ENCODE measurements at regions not wholly inside any gene's neighbourhood (a gene's known extent, or its start where the extent isn't known, plus 50 kb on each side); places are given as distances from the start of the nearest gene placed in this dataset.

DNA sequence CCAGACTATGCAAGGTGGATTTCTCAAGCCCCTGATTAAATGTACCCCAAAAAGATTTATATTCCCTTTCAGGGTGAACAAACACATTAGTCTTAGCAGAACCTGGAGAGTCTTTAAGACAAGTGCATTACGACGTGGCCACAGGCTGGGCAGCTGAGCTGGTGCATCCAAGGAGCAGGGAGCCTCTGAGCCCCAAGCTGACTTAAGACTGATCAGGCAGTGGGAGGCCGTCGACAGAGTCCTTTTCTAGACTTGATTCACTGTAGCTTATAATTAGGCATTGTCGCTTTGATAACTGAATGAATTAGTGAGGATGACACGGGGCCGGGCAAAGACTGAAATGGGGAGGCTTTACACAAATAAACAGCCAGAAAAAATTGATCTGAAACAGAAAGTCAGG is 353.2 kb downstream of the GPAM start:
- no peak for DNase-seq (ENCODE audit: low read depth)

DNA sequence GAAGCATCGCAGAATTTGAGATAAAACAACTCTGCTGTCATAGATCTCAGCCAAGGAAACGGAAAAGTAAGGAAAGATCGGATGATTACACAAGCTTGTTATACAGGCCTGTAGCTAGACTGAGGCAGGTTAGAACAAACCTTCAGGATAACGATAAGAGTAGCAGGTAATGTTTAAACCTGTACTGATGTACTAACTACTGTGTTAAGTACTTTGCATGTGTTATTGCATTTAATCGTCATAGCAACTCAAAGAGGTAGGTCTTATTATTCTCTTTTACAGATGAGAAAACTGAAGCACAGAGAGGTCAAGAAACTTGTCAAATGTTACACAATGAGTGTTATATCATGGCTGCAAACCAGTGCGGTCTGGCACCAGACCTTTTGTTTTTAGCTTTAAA is 352.5 kb downstream of the GPAM start:
- DNase-seq (ENCODE audit: low read depth), result no peak

DNA sequence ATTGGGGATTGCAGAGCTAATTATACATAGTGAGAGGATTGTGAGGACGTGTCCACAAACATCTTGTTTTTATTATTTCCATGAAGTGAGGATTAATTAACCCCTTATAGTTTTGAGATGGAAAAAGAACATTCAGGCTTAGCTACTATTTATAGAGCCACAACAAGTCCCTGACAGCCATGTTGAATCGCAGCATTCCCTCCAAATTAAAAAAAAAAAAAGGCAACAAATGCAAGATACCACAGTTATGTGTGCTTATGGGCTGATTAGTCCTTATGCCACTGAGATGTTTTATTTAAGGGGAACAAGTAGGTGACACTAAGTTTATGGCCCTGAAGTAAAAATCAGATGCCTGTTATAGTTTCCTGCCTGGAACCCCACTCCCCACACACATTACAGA is 350.3 kb downstream of the GPAM start:
- no peak for DNase-seq (ENCODE audit: low read depth)

DNA sequence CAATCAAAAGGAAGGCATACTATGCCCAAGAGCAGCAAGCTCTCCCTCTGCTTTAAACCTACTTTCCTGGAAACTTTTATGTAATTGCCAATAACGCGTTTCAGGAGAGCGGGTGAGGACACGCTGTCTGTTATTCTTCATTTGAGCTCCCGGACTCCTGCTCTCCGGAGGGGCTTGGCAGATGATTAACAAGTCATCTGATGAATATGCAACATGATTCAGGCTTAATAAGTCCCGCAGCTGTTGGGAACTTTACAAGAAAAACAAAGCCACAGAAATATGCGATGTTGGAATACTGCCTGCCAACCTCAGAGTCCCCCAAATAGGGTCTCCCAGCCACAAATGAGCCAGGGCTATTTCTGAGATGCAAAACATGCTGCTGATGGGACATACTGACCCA is 348.0 kb downstream of the GPAM start:
- no peak for DNase-seq (ENCODE audit: low read depth)

DNA sequence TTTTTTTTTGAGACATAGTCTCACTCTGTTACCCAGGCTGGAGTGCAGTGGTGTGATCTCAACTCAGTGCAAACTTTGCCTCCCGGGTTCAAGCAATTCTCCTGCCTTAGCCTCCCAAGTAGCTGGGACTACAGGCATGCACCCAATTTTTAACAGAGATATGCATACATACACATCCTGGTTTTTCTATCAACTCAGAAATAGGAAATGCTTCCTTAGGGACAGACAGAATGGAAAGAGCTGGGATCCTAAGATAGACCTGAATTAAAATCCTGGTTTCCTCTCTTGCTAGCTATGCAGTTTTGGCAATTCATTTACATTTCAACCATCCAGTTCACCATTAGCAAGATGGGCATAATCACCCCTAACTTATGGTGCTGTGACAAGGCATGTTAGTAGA is 347.5 kb downstream of the GPAM start:
- no peak for DNase-seq (ENCODE audit: low read depth)

DNA sequence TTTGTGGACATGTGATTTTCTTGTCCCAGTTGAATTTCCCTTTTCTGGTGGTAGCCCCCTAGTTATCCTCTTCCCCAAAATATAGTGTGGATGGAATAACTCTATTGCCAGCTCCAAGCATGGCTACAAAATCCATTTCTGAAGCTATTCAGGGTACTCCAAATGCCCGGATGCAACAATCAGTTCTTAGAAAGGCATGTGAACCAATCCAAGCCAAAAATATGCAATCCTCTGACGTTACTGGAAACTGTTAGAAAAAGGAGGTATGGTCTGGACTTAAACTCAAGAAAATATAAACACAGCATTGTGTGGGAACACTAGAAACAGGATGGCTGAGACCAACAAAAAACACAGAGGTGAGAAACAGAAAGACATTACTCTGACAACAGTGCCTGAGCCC is 347.0 kb downstream of the GPAM start:
- DNase-seq (ENCODE audit: low read depth), result no peak

DNA sequence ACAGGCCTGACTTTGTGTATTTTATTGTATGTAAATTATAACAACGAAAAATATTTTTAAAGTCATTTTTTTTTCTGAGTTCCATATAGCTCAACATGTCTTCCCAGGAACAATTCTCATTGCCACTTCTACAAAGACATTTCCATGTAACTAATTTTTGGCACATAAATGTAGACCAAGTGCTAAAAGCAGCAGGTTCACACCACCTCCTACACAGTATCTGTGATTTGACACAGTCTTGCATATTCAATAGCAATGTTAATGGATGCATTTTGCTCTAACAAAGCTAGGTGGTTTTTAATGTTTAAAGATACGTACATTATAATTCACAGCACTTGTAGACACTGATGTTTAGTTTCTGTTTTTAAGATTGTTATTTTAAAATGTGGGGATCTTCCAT is 346.5 kb downstream of the GPAM start:
- no peak for DNase-seq (ENCODE audit: low read depth)

DNA sequence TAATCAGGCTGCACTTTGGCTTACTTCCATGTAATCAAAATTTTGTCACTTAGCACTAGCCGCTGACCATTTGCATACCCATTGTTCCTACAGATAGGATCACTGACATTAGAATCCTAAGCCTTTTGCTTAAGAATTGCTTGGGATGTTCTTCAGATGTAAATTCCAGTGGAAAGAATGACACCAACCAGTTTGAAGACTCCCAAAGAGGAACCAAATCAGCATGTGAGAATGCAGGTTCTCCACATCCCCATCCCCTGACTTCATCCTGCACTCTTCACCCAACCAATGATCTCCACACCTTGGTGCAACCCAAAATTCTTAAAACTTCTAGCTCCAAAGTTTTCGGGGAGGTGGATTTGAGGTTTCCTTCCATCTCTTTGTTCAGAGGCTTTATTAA is 345.6 kb downstream of the GPAM start:
- no peak for DNase-seq (ENCODE audit: low read depth)

DNA sequence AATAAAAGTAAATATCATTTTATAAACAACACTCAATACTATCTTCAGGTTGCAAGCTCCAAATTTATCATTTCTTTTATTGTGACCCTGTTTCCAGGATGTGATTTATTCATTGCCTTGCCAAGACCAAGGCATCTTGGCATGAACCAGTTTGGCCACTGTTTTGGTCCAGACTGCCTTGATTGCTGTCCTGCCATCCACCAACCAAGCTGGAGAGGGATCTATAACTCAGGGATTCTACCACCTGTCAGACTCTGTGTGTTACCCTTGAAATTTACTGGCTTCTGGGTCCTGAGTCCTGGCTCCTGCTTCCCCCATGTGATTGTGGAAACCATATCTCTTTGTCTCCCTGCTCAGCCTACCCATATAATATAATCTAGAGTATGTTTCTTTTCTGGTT is 343.0 kb downstream of the GPAM start:
- DNase-seq (ENCODE audit: low read depth), result no peak

DNA sequence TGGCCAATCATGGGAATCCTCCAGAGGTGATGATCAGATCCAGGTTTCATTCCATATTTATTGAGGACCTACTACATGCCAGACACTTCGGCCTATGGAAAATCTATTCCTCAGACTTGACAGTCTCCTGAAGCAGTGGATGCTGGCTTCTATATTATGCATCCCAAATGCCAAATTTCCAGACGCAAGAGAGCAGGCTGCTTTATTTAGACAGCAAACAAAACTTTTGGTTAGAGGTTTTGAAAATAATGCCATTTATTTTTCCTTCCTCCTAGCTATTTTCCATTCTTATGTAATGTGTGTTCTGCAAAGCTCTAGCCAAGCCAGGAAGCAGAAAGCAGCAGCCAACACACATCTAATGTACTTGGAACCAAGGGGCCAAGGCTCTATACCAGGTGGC is 330.8 kb downstream of the GPAM start:
- no peak for DNase-seq (ENCODE audit: low read depth)

DNA sequence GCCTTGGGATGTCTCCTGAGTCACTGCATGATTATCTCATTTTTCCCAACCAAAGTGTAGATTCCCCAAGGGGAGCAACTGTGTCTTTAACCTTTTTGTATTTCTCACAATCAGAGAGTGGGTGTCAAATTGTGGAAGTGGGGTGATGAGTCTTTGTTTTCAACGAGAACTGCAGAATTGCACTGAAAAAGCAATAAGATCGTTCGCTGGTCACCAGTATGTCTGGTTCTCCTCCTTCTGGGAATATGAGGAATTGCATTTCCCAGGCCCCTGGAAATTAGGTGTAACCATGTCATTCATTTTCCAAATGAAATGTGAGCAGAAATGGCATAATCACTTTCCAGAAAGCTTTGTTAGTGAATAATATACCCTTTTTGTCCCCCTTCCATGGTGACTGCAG is 326.9 kb downstream of the GPAM start:
- DNase-seq (ENCODE audit: low read depth), result no peak

DNA sequence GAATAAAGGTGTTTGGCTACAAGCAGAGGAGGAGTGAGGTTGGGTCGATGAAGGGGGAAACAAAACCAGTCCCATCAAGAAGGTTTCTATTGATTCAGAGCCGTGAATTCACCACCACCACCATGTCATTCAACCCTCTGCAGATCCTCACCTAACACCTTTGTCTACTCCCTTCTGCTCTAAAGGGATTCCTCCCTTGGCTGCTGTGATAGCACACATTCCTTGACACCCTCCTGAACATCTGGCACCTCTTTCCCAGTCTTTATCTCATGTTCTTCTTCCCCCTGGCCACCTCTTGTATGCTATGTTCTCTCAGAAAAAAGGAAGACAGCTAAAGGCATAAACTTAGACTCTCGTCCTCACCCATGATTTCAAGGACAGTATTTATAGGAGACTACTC is 318.0 kb downstream of the GPAM start:
- no peak for DNase-seq (ENCODE audit: low read depth)

DNA sequence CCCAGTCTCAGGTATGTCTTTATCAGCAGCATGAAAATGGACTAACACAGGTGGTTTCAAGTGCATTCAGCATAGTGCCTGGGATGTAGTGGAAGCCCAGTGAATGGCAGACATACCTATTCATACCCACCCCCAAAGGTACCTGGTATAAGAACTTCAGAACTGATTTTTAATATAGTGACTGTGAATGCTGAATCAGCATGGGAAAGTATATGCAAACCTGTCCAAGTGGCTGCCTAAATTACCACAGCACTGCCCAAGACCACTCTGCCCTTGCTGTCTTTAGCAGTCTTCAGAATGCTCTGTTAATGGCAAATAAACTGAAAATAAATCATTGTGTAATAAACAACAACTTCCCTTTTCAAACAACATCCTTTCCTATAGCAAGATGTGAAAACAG is 312.1 kb downstream of the GPAM start:
- no peak for DNase-seq (ENCODE audit: low read depth)

DNA sequence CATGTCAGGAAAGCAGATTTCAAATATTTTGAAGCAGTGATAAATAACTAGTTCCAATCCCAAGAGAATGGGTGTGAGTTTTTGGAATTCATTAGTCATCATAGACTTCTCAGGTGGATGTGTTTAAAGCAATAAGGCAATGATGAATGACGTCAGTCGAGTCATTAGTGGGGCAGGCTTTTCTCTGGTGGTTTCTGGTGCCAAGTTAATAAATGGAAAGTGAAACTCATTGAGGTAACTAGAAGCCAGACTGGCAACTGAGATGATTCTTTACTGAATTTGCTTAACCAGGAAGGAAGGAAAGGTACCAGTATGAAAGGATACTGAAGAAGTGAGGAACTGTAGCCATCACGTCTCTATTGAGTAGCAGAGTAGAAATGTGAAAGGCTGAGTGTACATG is 311.0 kb downstream of the GPAM start:
- DNase-seq (ENCODE audit: low read depth), result no peak

DNA sequence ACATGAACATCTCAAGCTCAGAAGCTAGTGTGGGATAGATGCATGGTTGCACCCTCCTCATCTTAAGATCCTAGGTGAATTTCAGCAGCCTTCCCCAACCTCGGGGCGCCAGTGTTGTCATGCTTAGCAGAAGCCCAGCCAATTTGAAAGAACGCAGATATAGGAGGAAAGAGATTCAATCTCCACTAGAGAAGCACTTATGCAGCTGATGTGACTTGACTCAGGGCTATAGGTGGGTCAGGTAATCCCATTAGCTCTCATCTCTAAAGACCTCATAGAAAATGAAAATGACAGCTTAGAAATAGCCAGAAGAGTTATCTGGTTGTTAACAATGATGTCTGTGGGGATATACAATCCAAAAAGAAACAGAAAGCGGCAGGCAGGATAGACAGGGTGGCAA is 310.5 kb downstream of the GPAM start:
- DNase-seq (ENCODE audit: low read depth), result no peak

DNA sequence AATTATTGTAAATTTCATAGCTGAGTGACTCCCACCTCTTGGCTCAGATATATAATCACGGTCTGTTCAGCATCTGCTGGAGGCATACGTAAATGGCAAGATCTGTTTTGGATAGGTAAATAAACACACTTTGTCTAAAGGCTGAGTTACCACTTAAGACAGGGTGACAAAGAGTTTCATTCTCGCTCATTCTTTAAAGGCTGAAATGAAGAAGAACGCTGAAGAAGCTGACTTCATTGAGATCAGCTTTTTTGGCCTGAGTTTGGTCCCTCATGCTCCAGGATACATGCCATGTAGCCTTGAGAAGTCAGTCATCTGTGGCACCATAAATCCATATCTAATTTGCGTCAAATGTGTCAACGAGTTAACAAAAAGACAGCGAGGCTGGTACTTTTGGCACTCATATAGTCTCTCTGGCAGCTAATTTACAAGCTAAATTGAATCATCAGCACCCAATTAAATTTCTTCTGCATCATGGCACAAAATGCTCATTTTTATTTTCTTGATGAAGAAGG is 309.9 kb downstream of the GPAM start:
- no peak for DNase-seq (ENCODE audit: low read depth)

DNA sequence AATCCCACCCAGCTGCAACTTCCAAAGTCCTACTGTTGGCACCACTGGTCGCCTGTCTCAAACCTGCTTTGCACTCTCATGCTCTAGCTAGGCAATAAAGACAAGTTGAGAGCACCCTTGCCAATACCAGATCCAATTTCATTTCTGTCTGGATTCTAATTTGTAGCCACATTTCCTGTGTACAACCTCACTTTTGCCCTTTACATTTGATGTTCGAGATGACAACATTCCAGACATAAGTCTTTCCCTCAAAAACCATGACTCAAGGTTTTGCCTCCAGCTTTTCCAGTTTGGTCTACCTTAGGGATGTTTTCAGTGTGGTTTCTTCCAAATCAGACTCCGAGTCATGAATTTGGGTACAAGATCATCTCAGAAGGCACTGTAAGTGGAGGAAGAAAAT is 309.0 kb downstream of the GPAM start:
- DNase-seq (ENCODE audit: low read depth), result no peak

DNA sequence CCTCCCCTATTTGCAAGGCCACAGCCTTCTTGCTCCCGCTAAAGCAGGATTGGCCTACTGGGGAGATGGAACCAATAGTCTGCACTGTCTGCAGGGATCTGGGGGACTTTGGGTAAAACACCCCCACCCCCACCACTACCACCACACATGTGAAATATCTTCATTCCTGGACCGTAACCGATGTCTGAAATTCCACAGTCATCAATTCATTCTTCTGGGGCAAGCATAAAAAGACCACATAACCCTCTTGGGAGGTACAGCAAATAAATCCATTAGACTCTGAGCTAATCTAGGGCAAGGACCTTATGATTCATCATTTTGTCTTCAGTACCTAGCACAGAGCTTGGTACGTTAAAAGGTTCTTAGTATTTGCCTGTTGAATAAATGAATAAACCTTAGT is 307.8 kb downstream of the GPAM start:
- no peak for DNase-seq (ENCODE audit: low read depth)

DNA sequence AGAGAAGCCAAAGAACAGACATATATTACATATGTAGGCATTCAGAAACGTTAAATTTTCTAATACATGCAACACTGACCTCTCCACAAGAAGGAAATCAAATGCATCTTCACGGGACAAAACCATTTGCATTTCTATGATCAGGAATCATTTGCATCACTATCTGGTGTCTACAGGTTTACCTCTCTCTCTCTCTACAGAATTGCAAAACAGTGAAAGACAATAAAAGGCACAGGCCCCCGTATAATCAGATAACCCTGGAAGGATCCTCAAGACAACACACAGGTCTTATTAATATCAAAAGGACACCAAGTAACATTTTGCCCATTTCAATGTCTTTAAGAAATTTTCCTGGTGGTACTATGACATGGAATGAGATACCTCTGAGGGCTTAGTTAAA is 306.3 kb downstream of the GPAM start:
- DNase-seq (ENCODE audit: low read depth), result no peak

DNA sequence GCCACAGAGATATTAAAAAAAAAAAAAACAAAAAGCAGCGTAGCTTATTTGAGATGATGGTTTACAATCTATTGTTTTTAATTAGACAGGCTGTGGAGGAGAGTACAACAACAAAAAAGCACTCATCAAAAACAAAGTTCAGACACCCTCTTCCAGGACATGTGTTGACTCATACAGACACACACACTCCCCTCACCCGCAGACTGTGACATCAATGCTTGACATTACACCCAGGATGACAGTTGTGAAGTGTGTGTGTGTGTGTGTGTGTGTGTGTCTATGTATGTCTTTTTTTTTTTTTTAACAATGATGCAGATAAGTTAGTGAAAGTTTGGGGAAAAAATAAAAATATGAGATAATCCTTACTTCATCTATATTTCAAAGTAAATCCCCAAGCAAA is 303.6 kb downstream of the GPAM start:
- DNase-seq (ENCODE audit: low read depth), result no peak

DNA sequence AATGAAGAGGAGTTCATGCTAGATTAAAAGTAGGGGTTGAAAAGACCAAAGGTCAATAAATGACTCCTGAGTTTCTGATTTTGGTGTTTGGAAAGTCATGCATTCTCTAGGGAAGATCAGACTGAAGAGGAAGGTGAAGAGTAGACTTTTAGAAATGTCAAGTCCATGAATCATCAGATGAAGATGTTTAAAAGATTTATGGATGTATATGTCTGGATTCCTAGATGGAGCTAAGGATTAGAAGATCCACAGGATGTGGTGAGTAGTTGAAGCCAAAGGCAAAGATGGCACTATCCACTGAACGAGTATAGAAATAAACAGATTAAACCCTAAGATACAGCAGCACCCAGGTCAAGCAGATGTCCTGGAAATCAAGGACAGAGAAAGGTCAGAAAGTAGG is 298.5 kb downstream of the GPAM start:
- DNase-seq (ENCODE audit: low read depth), result no peak

DNA sequence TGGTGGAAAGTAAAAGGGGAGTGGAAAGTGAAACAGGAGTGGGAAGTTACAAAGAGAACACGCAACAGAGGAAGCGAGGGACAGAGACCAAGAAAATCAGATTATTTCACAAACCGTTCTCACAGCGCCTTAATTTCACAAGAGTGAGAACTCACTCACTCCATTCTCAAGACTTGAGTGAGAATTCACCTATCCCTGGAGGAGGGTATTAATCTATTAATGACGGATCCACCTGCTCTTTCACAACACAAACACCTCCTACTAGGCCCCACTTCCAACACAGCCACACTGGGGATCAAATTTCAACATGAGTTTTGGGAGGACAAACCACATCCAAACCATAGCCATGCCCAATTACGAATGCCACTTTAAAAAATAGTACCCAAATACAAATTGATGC is 297.6 kb downstream of the GPAM start:
- DNase-seq (ENCODE audit: low read depth), result no peak

DNA sequence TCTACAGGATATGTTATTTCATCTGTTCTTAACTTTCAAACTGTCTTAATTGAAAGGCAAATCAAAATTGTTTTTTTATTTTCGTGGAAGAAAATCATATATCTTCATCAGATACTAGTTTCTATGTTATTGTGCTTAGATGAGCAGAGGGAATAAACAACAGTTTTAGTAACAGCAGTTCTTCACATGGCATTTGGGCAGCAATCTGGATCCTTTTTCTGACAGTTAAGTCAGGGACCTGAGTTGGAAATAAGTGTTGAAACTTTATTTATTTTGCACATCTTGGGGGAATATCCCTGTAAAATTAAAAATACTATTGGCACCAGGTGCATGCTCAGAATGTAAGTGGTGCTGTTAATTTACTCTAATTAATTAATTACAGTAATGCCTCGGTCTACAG is 296.3 kb downstream of the GPAM start:
- no peak for DNase-seq (ENCODE audit: low read depth)

DNA sequence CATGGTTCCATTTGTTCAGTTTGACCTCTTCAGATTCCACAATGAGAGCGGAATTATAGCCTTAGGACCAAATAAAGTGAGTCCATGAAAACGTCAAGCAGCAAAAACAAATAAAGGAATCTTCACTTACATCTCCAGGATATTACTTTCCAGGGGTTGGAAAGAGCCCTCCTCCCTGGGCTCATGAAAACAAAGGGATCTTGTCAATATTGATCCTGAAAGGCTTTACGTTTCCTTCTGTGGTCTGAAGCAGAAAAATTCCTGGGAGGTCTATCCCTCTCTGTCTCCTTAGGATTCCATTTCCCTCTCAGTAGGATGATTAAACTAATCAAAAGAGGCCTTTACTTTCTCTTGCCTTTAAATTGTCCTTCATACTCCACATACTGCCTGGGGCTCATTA is 293.5 kb downstream of the GPAM start:
- DNase-seq (ENCODE audit: low read depth), result no peak

DNA sequence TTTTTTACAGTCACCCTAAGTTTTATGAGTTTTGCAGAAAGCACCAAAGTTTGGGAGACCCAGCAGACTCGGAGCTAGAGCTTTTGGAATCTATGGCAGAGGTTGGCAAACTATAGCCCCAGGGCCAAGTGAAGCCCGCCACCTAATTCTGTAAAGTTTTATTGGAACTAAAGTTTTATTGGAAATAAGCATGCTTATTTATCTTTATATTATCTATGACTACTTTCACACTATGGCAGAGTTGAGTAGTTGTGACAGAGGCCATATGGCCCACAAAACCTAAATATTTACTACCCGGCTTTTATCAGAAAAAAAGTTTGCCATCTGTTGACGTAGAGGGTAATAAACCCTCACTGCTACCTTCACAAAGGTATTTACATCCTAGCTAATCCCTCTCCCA is 267.6 kb downstream of the GPAM start:
- no peak for DNase-seq (ENCODE audit: low read depth)
